HCT116 (cell line): ENCODE measurements at regions not wholly inside any gene's neighbourhood (a gene's known extent, or its start where the extent isn't known, plus 50 kb on each side); places are given as distances from the start of the nearest gene placed in this dataset.
"Not testable (repeated sequence)": the region's sequence is repeated elsewhere in the genome, so short reads cannot be mapped to it uniquely, and the experiment has no call there.

Source experiments
- ATAC-seq: fragments of 200-7000 bp; cut with Tn5 transposase; 2 replicates; pipeline ENCODE4 v1.9.1; 2020; ENCODE audit warnings: mild to moderate bottlenecking, moderate library complexity
- BruUV-seq: library from RNA; stranded (reverse); fragments of 400-500 nt; replicated peaks from 2 replicates; lab custom pipeline; 2021; lab: Mats Ljungman, UMichigan
- CTCF ChIA-PET: fragments of 300-600 bp; sonication (Branson Sonifier 250); formaldehyde crosslinking; loops from one replicate; lab custom pipeline; 2021; ENCODE audit warnings: antibody characterized with exemption; lab: Charles Lee
- POLR2A ChIA-PET: fragments of 300-600, 350-600 bp; sonication (Branson Sonifier 250); formaldehyde crosslinking; loops from one replicate; lab custom pipeline; 2021; ENCODE audit warnings: antibody characterized with exemption; lab: Charles Lee
- RAD21 ChIA-PET, 2 experiments: fragments of 300-600 bp; sonication (Branson Sonifier 250); formaldehyde crosslinking; loops; one replicate each; lab custom pipeline; 2023; ENCODE audit warnings: low total read pairs in 2 of 2; ENCODE audit not compliant: uncharacterized antibody in 2 of 2, unreplicated experiment in 2 of 2, low non-redundant PET in 1 of 2; lab: Charles Lee
- DNase-seq: peaks from one replicate; pipeline ENCODE4 v3.0.0-alpha.2; 2010; ENCODE audit warnings: low read depth, low spot score
- H2AFZ ChIP-seq: fragments of 200-600 bp; shearing (Covaris generic), sonication (generic); 2 replicates; pipeline ENCODE4 v1.6.1; 2017; ENCODE audit warnings: low read depth, mixed run types, mixed read lengths, antibody characterized with exemption, low read length; ENCODE audit not compliant: poor library complexity, severe bottlenecking
- H3K27ac ChIP-seq: 2 replicates; pipeline ENCODE4 v1.5.1; 2012; ENCODE audit warnings: low read depth, low read length
- H3K27me3 ChIP-seq: fragments of 200-600 bp; sonication (generic); 2 replicates; pipeline ENCODE4 v1.6.1; 2016; ENCODE audit warnings: mixed run types, low read length, mixed read lengths; ENCODE audit not compliant: insufficient read depth
- H3K36me3 ChIP-seq, 2 experiments: fragments of 200-500 bp in 1 of 2; fragments of 200-600 bp in 1 of 2; sonication (Bioruptor generic) in 1 of 2; sonication (generic) in 1 of 2; 2 replicates each; pipeline versions ENCODE4 v1.5.1 to v1.6.1; 2014 to 2016; ENCODE audit warnings: low read length in 2 of 2, inconsistent platforms in 1 of 2, mixed read lengths in 1 of 2, mixed run types in 1 of 2; ENCODE audit not compliant: insufficient read depth in 2 of 2, control insufficient read depth in 1 of 2
- H3K4me1 ChIP-seq, 2 experiments: fragments of 200-600 bp in 1 of 2; sonication (generic) in 1 of 2; 2 replicates each; pipeline versions ENCODE4 v1.5.1 to v1.6.1; 2012 to 2017; ENCODE audit warnings: low read length in 2 of 2, inconsistent platforms in 1 of 2, mild to moderate bottlenecking in 1 of 2, mixed read lengths in 1 of 2, mixed run types in 1 of 2, moderate library complexity in 1 of 2; ENCODE audit not compliant: insufficient read depth in 2 of 2, control insufficient read depth in 1 of 2
- H3K4me2 ChIP-seq: fragments of 200-600 bp; sonication (generic); 2 replicates; pipeline ENCODE4 v1.6.1; 2017; ENCODE audit warnings: mixed run types, low read length, mixed read lengths
- H3K4me3 ChIP-seq, 2 experiments: fragments of 200-600 bp in 1 of 2; sonication (generic) in 1 of 2; replicated peaks in 1 of 2; 2 replicates each; pipeline ENCODE4 v1.5.1; 2011 to 2016; ENCODE audit warnings: low read length in 2 of 2, control low read depth in 1 of 2, low read depth in 1 of 2, mild to moderate bottlenecking in 1 of 2, mixed read lengths in 1 of 2, mixed run types in 1 of 2
- H3K79me2 ChIP-seq: fragments of 200-600 bp; sonication (generic); 2 replicates; pipeline ENCODE4 v1.6.1; 2017; ENCODE audit warnings: mild to moderate bottlenecking, mixed run types, low read length, moderate library complexity, mixed read lengths; ENCODE audit not compliant: insufficient read depth
- H3K9ac ChIP-seq: fragments of 200-600 bp; sonication (generic); 2 replicates; pipeline ENCODE4 v1.6.1; 2016; ENCODE audit warnings: low read length, mixed read lengths
- H3K9me2 ChIP-seq: fragments of 200-600 bp; sonication (generic), shearing (Covaris generic); 2 replicates; pipeline ENCODE4 v1.6.1; 2017; ENCODE audit warnings: mixed run types, mild to moderate bottlenecking, moderate library complexity; ENCODE audit not compliant: insufficient read depth
- H3K9me3 ChIP-seq, 2 experiments: fragments of 200-500 bp in 1 of 2; fragments of 200-600 bp in 1 of 2; sonication (Bioruptor generic) in 1 of 2; sonication (generic) in 1 of 2; 2 replicates each; pipeline ENCODE4 v1.6.1; 2014 to 2017; ENCODE audit warnings: low read length in 2 of 2, mixed read lengths in 2 of 2, inconsistent platforms in 1 of 2, low read depth in 1 of 2, mild to moderate bottlenecking in 1 of 2, mixed run types in 1 of 2, moderate library complexity in 1 of 2; ENCODE audit not compliant: control insufficient read depth in 1 of 2, insufficient read depth in 1 of 2
- H4K20me1 ChIP-seq: fragments of 200-600 bp; sonication (generic), shearing (Covaris generic); 2 replicates; pipeline ENCODE4 v1.6.1; 2017; ENCODE audit warnings: mixed run types, mild to moderate bottlenecking, moderate library complexity; ENCODE audit not compliant: insufficient read depth
- CEBPB ChIP-seq: IDR thresholded peaks from 2 replicates; pipeline ENCODE4 v1.6.1; 2012; ENCODE audit warnings: low read depth
- EGR1 ChIP-seq: IDR thresholded peaks from 2 replicates; pipeline ENCODE4 v1.6.1; 2012; ENCODE audit warnings: low read depth
- ELF1 ChIP-seq: IDR thresholded peaks from 2 replicates; pipeline ENCODE4 v1.6.1; 2012; ENCODE audit warnings: low read depth, borderline replicate concordance
- EZH2 ChIP-seq: fragments of 200-600 bp; sonication (generic); IDR thresholded peaks from 2 replicates; pipeline ENCODE4 v1.6.1; 2017; ENCODE audit warnings: antibody characterized with exemption, mixed run types
- JUND ChIP-seq: IDR thresholded peaks from 2 replicates; pipeline ENCODE4 v1.6.1; 2012
- RAD21 ChIP-seq: IDR thresholded peaks from 2 replicates; pipeline ENCODE4 v1.6.1; 2012; ENCODE audit warnings: low read depth, mild to moderate bottlenecking
- SIN3A ChIP-seq: IDR thresholded peaks from 2 replicates; pipeline ENCODE4 v1.6.1; 2012; ENCODE audit warnings: low read depth
- SP1 ChIP-seq: IDR thresholded peaks from 2 replicates; pipeline ENCODE4 v1.6.1; 2012; ENCODE audit warnings: low read depth
- SRF ChIP-seq: IDR thresholded peaks from 2 replicates; pipeline ENCODE4 v1.6.1; 2012; ENCODE audit warnings: low read depth
- TCF7L2 ChIP-seq: IDR thresholded peaks from 2 replicates; pipeline ENCODE4 v1.7.0; 2011; ENCODE audit warnings: borderline replicate concordance, inconsistent platforms; ENCODE audit not compliant: insufficient read depth, insufficient read length; ENCODE audit errors: extremely low read depth
- ZFX ChIP-seq: fragments of 450-650 bp; IDR thresholded peaks from 2 replicates; pipeline ENCODE4 v1.6.1; 2017
- ZNF274 ChIP-seq: fragments of 200-500 bp; sonication (Bioruptor generic); IDR thresholded peaks from 2 replicates; pipeline ENCODE4 v1.6.1; 2014; ENCODE audit warnings: mild to moderate bottlenecking, low read depth, low read length, inconsistent platforms
- intact Hi-C: fragments of 100-400 bp; cut with micrococcal nuclease; formaldehyde crosslinking; loops from 2 replicates; pipeline ENCODE4 v1.10.0; 2022
- TF ChIP-seq, protein P1 (sequence below): IDR thresholded peaks from 2 replicates; pipeline ENCODE4 v1.6.1; 2012
- TF ChIP-seq, protein P2 (sequence below): IDR thresholded peaks from 2 replicates; pipeline ENCODE4 v1.6.1; 2012; ENCODE audit warnings: low read depth
- TF ChIP-seq, protein P3 (sequence below): IDR thresholded peaks from 2 replicates; pipeline ENCODE4 v1.6.1; 2011; ENCODE audit warnings: mild to moderate bottlenecking, low read length, moderate library complexity; ENCODE audit not compliant: insufficient replicate concordance; ENCODE audit errors: extremely low read depth
- TF ChIP-seq, protein P4 (sequence below): IDR thresholded peaks from 2 replicates; pipeline ENCODE4 v1.6.1; 2012

DNA sequence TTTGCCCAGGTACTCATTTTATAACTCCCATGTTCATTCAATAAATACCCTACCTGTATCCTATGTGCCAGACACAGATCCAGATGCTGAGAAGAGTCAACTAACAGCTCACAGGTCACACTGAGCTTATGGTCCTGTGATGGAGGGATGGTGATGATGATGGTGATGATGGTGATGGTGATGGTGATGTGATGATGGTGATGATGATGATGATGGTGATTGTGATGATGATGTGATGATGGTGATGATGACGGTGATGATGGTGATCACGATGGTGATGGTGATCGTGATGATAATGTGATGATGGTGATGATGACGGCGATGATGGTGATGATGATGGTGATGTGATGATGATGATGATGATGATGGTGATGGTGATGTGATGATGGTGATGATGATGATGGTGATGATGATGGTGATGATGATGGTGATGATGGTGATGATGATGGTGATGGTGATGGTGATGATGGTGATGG, 315.6 kb upstream of the SFSWAP start:
- H3K9me3 ChIP-seq, H3K36me3 ChIP-seq, H3K79me2 ChIP-seq, H3K4me1 ChIP-seq, H3K4me2 ChIP-seq, H3K27ac ChIP-seq, H2AFZ ChIP-seq, H3K4me3 ChIP-seq, CTCF ChIA-PET, H3K9me2 ChIP-seq, H3K27me3 ChIP-seq, POLR2A ChIA-PET, BruUV-seq, H4K20me1 ChIP-seq, H3K9ac ChIP-seq, ATAC-seq, intact Hi-C loops, RAD21 ChIA-PET, DNase-seq: not testable (repeated sequence)

DNA sequence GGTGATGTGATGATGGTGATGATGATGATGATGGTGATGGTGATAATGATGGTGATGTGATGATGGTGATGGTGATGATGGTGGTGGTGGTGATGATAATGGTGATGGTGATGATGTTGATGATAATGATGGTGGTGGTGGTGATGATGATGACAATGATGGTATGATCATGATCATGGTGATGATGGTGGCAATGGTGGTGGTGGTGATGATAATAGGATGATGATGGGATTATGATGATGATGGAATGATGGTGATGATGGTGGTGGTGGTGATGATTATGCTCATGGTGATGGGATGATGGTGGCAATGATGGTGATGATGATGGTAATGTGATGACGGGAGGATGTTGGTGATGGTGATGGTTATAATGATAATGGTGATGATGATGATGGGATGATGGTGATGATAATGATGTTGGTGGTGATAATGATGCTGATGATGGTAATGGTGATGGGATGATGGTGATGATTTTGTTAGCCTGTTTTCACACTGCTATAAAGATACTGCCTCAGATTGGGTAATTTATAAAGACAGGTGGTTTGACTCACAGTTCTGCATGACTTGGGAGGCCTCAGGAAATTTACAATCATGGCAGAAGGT, 314.8 kb upstream of the SFSWAP start:
- POLR2A ChIA-PET = no interaction called here
- intact Hi-C loops = no loop called here
- no peaks in the 10 kb centered on the region for H3K4me1 ChIP-seq
- TF ChIP-seq ZFX (no peak), SRF (no peak), CEBPB (no peak), SP1 (no peak), ELF1 (no peak), JUND (no peak), EGR1 (no peak), ZNF274 (no peak), SIN3A (no peak), EZH2 (no peak), TCF7L2 (no peak), RAD21 (no peak)
- TF ChIP-seq, protein P1, sequence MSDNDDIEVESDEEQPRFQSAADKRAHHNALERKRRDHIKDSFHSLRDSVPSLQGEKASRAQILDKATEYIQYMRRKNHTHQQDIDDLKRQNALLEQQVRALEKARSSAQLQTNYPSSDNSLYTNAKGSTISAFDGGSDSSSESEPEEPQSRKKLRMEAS = no peak
- TF ChIP-seq, protein P2, sequence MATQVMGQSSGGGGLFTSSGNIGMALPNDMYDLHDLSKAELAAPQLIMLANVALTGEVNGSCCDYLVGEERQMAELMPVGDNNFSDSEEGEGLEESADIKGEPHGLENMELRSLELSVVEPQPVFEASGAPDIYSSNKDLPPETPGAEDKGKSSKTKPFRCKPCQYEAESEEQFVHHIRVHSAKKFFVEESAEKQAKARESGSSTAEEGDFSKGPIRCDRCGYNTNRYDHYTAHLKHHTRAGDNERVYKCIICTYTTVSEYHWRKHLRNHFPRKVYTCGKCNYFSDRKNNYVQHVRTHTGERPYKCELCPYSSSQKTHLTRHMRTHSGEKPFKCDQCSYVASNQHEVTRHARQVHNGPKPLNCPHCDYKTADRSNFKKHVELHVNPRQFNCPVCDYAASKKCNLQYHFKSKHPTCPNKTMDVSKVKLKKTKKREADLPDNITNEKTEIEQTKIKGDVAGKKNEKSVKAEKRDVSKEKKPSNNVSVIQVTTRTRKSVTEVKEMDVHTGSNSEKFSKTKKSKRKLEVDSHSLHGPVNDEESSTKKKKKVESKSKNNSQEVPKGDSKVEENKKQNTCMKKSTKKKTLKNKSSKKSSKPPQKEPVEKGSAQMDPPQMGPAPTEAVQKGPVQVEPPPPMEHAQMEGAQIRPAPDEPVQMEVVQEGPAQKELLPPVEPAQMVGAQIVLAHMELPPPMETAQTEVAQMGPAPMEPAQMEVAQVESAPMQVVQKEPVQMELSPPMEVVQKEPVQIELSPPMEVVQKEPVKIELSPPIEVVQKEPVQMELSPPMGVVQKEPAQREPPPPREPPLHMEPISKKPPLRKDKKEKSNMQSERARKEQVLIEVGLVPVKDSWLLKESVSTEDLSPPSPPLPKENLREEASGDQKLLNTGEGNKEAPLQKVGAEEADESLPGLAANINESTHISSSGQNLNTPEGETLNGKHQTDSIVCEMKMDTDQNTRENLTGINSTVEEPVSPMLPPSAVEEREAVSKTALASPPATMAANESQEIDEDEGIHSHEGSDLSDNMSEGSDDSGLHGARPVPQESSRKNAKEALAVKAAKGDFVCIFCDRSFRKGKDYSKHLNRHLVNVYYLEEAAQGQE = no peak
- TF ChIP-seq, protein P3, sequence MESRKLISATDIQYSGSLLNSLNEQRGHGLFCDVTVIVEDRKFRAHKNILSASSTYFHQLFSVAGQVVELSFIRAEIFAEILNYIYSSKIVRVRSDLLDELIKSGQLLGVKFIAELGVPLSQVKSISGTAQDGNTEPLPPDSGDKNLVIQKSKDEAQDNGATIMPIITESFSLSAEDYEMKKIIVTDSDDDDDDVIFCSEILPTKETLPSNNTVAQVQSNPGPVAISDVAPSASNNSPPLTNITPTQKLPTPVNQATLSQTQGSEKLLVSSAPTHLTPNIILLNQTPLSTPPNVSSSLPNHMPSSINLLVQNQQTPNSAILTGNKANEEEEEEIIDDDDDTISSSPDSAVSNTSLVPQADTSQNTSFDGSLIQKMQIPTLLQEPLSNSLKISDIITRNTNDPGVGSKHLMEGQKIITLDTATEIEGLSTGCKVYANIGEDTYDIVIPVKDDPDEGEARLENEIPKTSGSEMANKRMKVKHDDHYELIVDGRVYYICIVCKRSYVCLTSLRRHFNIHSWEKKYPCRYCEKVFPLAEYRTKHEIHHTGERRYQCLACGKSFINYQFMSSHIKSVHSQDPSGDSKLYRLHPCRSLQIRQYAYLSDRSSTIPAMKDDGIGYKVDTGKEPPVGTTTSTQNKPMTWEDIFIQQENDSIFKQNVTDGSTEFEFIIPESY = no peak
- TF ChIP-seq, protein P4, sequence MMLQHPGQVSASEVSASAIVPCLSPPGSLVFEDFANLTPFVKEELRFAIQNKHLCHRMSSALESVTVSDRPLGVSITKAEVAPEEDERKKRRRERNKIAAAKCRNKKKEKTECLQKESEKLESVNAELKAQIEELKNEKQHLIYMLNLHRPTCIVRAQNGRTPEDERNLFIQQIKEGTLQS = no peak

More for the DNA sequence above, 314.8 kb upstream of the SFSWAP start:
- ChIA-PET RAD21 (no interaction called here), CTCF (no interaction called here)
- H3K79me2 ChIP-seq = no peaks in the 10 kb centered on the region
- H3K9me3 ChIP-seq = peaks cover 8 to 9% of the 10 kb centered on the region in 2 experiments; a peak in 2 of 4 replicates
- H3K36me3 ChIP-seq = no peaks in the 10 kb centered on the region
- H3K4me2 ChIP-seq = no peak overlapping the region
- BruUV-seq = no TSS peak
- ATAC-seq = no peak
- H3K9ac ChIP-seq = no peak overlapping the region
- H2AFZ ChIP-seq = no peak overlapping the region
- no peaks in the 10 kb centered on the region for H4K20me1 ChIP-seq
- no peaks in the 10 kb centered on the region for H3K9me2 ChIP-seq
- H3K27me3 ChIP-seq = 0 out of 2 replicates have a peak, but pooled peaks cover 4% of the 10 kb centered on the region
- H3K4me3 ChIP-seq = no peak overlapping the region
- H3K27ac ChIP-seq = no peak overlapping the region
- no peak for DNase-seq
